ENCODE measurements at regions not wholly inside any gene's neighbourhood (a gene's known extent, or its start where the extent isn't known, plus 50 kb on each side); places are given as distances from the start of the nearest gene placed in this dataset.

DNA sequence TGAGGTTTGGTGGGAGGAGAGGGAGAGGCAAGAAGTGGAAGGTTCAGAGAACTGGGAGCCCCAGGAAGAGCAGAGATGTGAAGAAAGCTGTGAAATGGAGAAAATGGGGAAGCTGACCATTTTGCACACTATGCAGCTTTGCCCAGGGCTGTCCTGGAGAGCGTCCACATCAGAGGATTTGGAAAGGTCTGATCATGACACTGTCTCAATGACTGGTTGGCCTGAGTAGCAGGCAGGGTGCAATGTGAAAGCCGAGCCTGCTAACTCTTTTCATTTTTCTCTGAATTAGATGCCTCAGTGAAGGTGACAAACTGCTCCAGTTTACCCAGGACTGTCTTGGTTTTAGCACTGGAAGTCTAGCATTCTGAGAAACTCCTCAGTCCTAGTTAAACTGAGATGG lies 330.1 kb upstream of the RPS6KA3 start:
- ATAC-seq, result no peak
- Histone ChIP-seq H3K4me1 (ENCODE audit: control insufficient read depth in 1 of 2, insufficient read depth in 2 of 2, low read length in 2 of 2) (no peaks in the 10 kb centered on the region), H3K4me3 (replicated peaks in 1 of 2; ENCODE audit: low read depth in 1 of 2, low read length in 2 of 2) (no peak overlapping the region), H3K36me3 (ENCODE audit: control insufficient read depth in 1 of 2, insufficient read depth in 2 of 2, low read length in 2 of 2) (no peaks in the 10 kb centered on the region), H3K4me2 (ENCODE audit: low read length) (no peak overlapping the region), H3K9me3 (ENCODE audit: control insufficient read depth in 1 of 2, insufficient read depth in 1 of 2, low read depth in 1 of 2, low read length in 2 of 2) (no peaks in the 10 kb centered on the region), H3K9ac (ENCODE audit: low read length) (no peak overlapping the region), H2AFZ (ENCODE audit: low read depth, low read length, poor library complexity, severe bottlenecking) (no peak overlapping the region), H3K79me2 (ENCODE audit: insufficient read depth, low read length) (no peaks in the 10 kb centered on the region), H3K27ac (ENCODE audit: low read depth, low read length) (no peak overlapping the region), H4K20me1 (ENCODE audit: insufficient read depth) (no peaks in the 10 kb centered on the region), H3K9me2 (ENCODE audit: insufficient read depth) (no peaks in the 10 kb centered on the region), H3K27me3 (ENCODE audit: insufficient read depth, low read length) (no peaks in the 10 kb centered on the region)
- no peak for DNase-seq (ENCODE audit: low read depth, low spot score)
- TF ChIP-seq, protein P1, sequence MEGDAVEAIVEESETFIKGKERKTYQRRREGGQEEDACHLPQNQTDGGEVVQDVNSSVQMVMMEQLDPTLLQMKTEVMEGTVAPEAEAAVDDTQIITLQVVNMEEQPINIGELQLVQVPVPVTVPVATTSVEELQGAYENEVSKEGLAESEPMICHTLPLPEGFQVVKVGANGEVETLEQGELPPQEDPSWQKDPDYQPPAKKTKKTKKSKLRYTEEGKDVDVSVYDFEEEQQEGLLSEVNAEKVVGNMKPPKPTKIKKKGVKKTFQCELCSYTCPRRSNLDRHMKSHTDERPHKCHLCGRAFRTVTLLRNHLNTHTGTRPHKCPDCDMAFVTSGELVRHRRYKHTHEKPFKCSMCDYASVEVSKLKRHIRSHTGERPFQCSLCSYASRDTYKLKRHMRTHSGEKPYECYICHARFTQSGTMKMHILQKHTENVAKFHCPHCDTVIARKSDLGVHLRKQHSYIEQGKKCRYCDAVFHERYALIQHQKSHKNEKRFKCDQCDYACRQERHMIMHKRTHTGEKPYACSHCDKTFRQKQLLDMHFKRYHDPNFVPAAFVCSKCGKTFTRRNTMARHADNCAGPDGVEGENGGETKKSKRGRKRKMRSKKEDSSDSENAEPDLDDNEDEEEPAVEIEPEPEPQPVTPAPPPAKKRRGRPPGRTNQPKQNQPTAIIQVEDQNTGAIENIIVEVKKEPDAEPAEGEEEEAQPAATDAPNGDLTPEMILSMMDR (IDR thresholded peaks at IDR 0.05 in 2 of 3, conservative IDR thresholded peaks at IDR 0.05 in 1 of 3; ENCODE audit: borderline replicate concordance in 1 of 3, insufficient read depth in 1 of 3, low read depth in 2 of 3, low read length in 2 of 3), result no peak
- TF ChIP-seq ELF1 (IDR thresholded peaks at IDR 0.05; ENCODE audit: borderline replicate concordance, low read depth) (no peak), EGR1 (IDR thresholded peaks at IDR 0.05; ENCODE audit: low read depth) (no peak), SRF (IDR thresholded peaks at IDR 0.05; ENCODE audit: low read depth) (no peak), EZH2phosphoT487 (IDR thresholded peaks at IDR 0.05; ENCODE audit: borderline replicate concordance) (no peak), POLR2A (IDR thresholded peaks at IDR 0.05; ENCODE audit: borderline replicate concordance, extremely low read depth, insufficient read depth, insufficient read length) (no peak), CEBPB (IDR thresholded peaks at IDR 0.05; ENCODE audit: low read depth) (no peak), SP1 (IDR thresholded peaks at IDR 0.05; ENCODE audit: low read depth) (no peak), EZH2 (IDR thresholded peaks at IDR 0.05) (no peak), JUND (IDR thresholded peaks at IDR 0.05) (no peak), RAD21 (IDR thresholded peaks at IDR 0.05; ENCODE audit: low read depth) (no peak), FOSL1 (IDR thresholded peaks at IDR 0.05; ENCODE audit: low read depth) (no peak), YY1 (IDR thresholded peaks at IDR 0.05; ENCODE audit: extremely low read depth, insufficient replicate concordance, low read depth, low read length) (no peak), ZFX (IDR thresholded peaks at IDR 0.05) (no peak), CBX3 (IDR thresholded peaks at IDR 0.05; ENCODE audit: low read depth) (no peak), SIN3A (IDR thresholded peaks at IDR 0.05; ENCODE audit: low read depth) (no peak), POLR2AphosphoS5 (IDR thresholded peaks at IDR 0.05; ENCODE audit: low read depth, low read length) (no peak)
- TF ChIP-seq, protein P2, sequence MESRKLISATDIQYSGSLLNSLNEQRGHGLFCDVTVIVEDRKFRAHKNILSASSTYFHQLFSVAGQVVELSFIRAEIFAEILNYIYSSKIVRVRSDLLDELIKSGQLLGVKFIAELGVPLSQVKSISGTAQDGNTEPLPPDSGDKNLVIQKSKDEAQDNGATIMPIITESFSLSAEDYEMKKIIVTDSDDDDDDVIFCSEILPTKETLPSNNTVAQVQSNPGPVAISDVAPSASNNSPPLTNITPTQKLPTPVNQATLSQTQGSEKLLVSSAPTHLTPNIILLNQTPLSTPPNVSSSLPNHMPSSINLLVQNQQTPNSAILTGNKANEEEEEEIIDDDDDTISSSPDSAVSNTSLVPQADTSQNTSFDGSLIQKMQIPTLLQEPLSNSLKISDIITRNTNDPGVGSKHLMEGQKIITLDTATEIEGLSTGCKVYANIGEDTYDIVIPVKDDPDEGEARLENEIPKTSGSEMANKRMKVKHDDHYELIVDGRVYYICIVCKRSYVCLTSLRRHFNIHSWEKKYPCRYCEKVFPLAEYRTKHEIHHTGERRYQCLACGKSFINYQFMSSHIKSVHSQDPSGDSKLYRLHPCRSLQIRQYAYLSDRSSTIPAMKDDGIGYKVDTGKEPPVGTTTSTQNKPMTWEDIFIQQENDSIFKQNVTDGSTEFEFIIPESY (IDR thresholded peaks at IDR 0.05; ENCODE audit: extremely low read depth, insufficient replicate concordance, low read length), result no peak
- TF ChIP-seq, protein P3, sequence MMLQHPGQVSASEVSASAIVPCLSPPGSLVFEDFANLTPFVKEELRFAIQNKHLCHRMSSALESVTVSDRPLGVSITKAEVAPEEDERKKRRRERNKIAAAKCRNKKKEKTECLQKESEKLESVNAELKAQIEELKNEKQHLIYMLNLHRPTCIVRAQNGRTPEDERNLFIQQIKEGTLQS (IDR thresholded peaks at IDR 0.05), result no peak
- TF ChIP-seq, protein P4, sequence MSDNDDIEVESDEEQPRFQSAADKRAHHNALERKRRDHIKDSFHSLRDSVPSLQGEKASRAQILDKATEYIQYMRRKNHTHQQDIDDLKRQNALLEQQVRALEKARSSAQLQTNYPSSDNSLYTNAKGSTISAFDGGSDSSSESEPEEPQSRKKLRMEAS (IDR thresholded peaks at IDR 0.05), result no peak
- intact Hi-C loops (cut with micrococcal nuclease), result no loop called here
- RAD21 ChIA-PET (ENCODE audit: low non-redundant PET in 1 of 2, low total read pairs in 2 of 2, uncharacterized antibody in 2 of 2, unreplicated experiment in 2 of 2), result no interaction called here
- CTCF ChIA-PET, result no interaction called here
- POLR2A ChIA-PET, result no interaction called here
- no TSS peak for BruUV-seq (replicated peaks)
